Erythroblast (primary cell): ENCODE measurements at regions not wholly inside any gene's neighbourhood (a gene's known extent, or its start where the extent isn't known, plus 50 kb on each side); places are given as distances from the start of the nearest gene placed in this dataset.

Experiments
- GATA1 ChIP-seq: IDR thresholded peaks from 2 replicates; pipeline ENCODE4 v1.6.1; 2011; ENCODE audit warnings: low read depth, mild to moderate bottlenecking, control low read depth, low read length, moderate library complexity
- POLR2A ChIP-seq: IDR thresholded peaks from 2 replicates; pipeline ENCODE4 v1.6.1; 2011; ENCODE audit warnings: mild to moderate bottlenecking, low read length

GRCh38 chr20:58130581-58130980, 97.9 kb downstream of the ANKRD60 start:
- no peak for TF ChIP-seq POLR2A
- no peak for TF ChIP-seq GATA1
